SJCRH30 (cell line): ENCODE measurements at regions not wholly inside any gene's neighbourhood (a gene's known extent, or its start where the extent isn't known, plus 50 kb on each side); places are given as distances from the start of the nearest gene placed in this dataset.
A peak's percentile ranks its signal among the peaks of the same experiment; 100 is the strongest.

Experiments used
- DNase-seq, 2 experiments: peaks; one replicate each; pipeline ENCODE4 v3.0.0-alpha.2; 2015 to 2020
- H3K27ac ChIP-seq: fragments of 250-450 bp; sonication (Bioruptor Pico); 2 replicates; pipeline ENCODE4 v1.5.1; 2020; ENCODE audit warnings: mild to moderate bottlenecking, moderate library complexity
- H3K27me3 ChIP-seq: fragments of 250-450 bp; sonication (Bioruptor Pico); 2 replicates; pipeline ENCODE4 v1.5.1; 2020; ENCODE audit warnings: mild to moderate bottlenecking, moderate library complexity
- H3K36me3 ChIP-seq: fragments of 250-450 bp; sonication (Bioruptor Pico); 2 replicates; pipeline ENCODE4 v1.5.1; 2020; ENCODE audit warnings: mild to moderate bottlenecking, moderate library complexity
- H3K4me1 ChIP-seq: fragments of 250-450 bp; sonication (Bioruptor Pico); 2 replicates; pipeline ENCODE4 v1.5.1; 2020; ENCODE audit warnings: mild to moderate bottlenecking, moderate library complexity
- H3K4me3 ChIP-seq: fragments of 250-450 bp; sonication (Bioruptor Pico); 2 replicates; pipeline ENCODE4 v1.5.1; 2020; ENCODE audit warnings: mild to moderate bottlenecking, moderate library complexity
- H3K9me3 ChIP-seq: fragments of 250-450 bp; sonication (Bioruptor Pico); replicated peaks from 2 replicates; pipeline ENCODE4 v1.5.1; 2020; ENCODE audit warnings: mild to moderate bottlenecking, moderate library complexity

DNA sequence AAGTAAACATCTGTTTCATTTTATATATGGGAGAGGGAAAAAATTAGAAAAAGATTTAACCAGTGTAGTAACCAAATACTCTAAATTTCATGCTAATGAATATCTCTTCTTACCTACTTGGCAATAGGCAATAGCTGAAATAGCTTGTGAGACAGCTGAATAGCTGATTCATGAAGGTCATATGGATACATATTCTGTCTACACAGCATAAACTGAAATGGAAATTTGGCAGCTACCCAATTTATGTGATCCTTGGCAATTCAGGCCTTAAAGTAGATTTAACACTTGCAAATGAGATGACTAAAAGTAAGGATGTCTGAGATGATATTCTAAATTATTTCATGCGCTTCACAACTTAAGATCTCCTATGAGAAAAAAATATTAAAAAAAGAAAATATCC is 261.2 kb upstream of the SEMA3A start:
- H3K4me1 ChIP-seq = peaks cover 4% of the 10 kb centered on the region
- no peak overlapping the region for H3K27ac ChIP-seq
- peak; percentile 20 to 68 for DNase-seq
- H3K36me3 ChIP-seq = no peaks in the 10 kb centered on the region
- H3K4me3 ChIP-seq = no peak overlapping the region
- no peaks in the 10 kb centered on the region for H3K27me3 ChIP-seq
- H3K9me3 ChIP-seq = no peaks in the 10 kb centered on the region

GRCh38 chr7:84454174-84454959 is 259.8 kb upstream of the SEMA3A start:
- Histone ChIP-seq H3K4me3 (no peak overlapping the region), H3K27ac (no peak overlapping the region), H3K36me3 (no peaks in the 10 kb centered on the region), H3K9me3 (no peaks in the 10 kb centered on the region), H3K27me3 (no peaks in the 10 kb centered on the region), H3K4me1 (peaks cover 4% of the 10 kb centered on the region)
- DNase-seq = no peak

DNA sequence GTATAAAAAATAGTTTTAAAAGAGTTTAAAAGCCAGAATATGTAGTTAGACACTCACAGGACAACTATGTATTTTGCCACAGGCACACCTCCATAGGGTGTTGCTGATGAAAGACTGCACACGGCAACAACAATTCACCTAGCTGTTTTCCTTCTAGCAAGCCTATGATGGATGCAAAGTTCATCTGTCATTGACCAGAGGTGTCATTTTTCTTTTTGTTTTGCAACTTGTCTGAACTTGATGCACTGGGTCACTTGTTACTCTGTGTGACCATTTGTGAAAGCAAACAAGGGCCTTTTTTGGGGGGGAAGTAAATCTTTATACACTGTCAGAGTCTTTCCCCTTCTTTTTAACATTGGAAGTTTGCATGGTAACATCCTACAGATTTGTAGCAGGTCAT is 258.0 kb upstream of the SEMA3A start:
- Histone ChIP-seq H3K27ac (no peak overlapping the region), H3K9me3 (no peaks in the 10 kb centered on the region), H3K36me3 (no peaks in the 10 kb centered on the region), H3K4me3 (no peak overlapping the region), H3K27me3 (no peaks in the 10 kb centered on the region), H3K4me1 (peaks cover 4% of the 10 kb centered on the region)
- DNase-seq = no peak

- no peaks in the 10 kb centered on the region for H3K9me3 ChIP-seq
- H3K4me1 ChIP-seq = peaks cover 4% of the 10 kb centered on the region
- no peak overlapping the region for H3K27ac ChIP-seq
- H3K4me3 ChIP-seq = no peak overlapping the region
- no peaks in the 10 kb centered on the region for H3K27me3 ChIP-seq
- no peak for DNase-seq
- no peaks in the 10 kb centered on the region for H3K36me3 ChIP-seq
Measured at GRCh38 chr7:84450772-84451171, 256.2 kb upstream of the SEMA3A start.

GRCh38 chr7:84447636-84448293 is 253.2 kb upstream of the SEMA3A start:
- DNase-seq = no peak
- no peaks in the 10 kb centered on the region for H3K36me3 ChIP-seq

DNA sequence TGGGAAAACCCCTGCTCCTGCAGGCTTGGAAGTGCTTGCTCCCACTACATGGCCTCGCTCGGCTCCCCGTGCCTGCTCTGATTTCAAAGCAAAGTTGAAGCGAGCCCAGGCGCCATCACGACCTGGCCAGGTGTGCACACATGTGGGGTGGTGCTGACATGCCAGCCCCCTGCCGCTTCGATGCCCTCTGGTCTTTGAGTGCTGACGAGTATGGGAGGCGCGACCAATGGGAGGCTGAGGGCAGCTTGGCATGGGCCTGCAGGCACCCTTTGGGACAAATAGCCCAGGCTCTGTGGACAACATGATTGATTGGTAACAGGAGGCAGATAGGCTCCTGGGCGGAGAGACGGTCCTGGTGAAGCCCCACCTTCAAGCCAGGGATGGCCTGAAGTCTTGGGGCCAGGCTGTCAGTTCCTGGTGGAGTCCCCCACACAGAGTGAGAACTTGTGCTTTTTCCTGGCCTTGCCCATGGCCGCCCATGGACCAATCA is 252.4 kb upstream of the SEMA3A start:
- Histone ChIP-seq H3K27me3 (no peaks in the 10 kb centered on the region), H3K4me1 (no peaks in the 10 kb centered on the region), H3K4me3 (no peak overlapping the region), H3K9me3 (no peaks in the 10 kb centered on the region), H3K27ac (no peak overlapping the region), H3K36me3 (no peaks in the 10 kb centered on the region)
- peak; percentile 12 to 21 for DNase-seq

More at GRCh38 chr7:84447636-84448293, 253.2 kb upstream of the SEMA3A start:
- H3K4me1 ChIP-seq = no peaks in the 10 kb centered on the region
- no peak overlapping the region for H3K4me3 ChIP-seq
- H3K9me3 ChIP-seq = no peaks in the 10 kb centered on the region
- no peaks in the 10 kb centered on the region for H3K27me3 ChIP-seq
- no peak overlapping the region for H3K27ac ChIP-seq

GRCh38 chr7:84425702-84426259 is 231.2 kb upstream of the SEMA3A start:
- no peak for DNase-seq
- Histone ChIP-seq H3K4me3 (no peak overlapping the region), H3K27ac (no peak overlapping the region), H3K27me3 (no peaks in the 10 kb centered on the region), H3K9me3 (no peaks in the 10 kb centered on the region), H3K4me1 (no peaks in the 10 kb centered on the region), H3K36me3 (no peaks in the 10 kb centered on the region)

GRCh38 chr7:84422790-84423189 is 228.2 kb upstream of the SEMA3A start:
- H3K9me3 ChIP-seq = peaks cover 7% of the 10 kb centered on the region; the same call in 1 of the 2 replicates
- H3K27ac ChIP-seq = no peak overlapping the region
- H3K4me3 ChIP-seq = no peak overlapping the region
- no peaks in the 10 kb centered on the region for H3K4me1 ChIP-seq
- H3K36me3 ChIP-seq = no peaks in the 10 kb centered on the region
- DNase-seq = no peak
- no peaks in the 10 kb centered on the region for H3K27me3 ChIP-seq

DNA sequence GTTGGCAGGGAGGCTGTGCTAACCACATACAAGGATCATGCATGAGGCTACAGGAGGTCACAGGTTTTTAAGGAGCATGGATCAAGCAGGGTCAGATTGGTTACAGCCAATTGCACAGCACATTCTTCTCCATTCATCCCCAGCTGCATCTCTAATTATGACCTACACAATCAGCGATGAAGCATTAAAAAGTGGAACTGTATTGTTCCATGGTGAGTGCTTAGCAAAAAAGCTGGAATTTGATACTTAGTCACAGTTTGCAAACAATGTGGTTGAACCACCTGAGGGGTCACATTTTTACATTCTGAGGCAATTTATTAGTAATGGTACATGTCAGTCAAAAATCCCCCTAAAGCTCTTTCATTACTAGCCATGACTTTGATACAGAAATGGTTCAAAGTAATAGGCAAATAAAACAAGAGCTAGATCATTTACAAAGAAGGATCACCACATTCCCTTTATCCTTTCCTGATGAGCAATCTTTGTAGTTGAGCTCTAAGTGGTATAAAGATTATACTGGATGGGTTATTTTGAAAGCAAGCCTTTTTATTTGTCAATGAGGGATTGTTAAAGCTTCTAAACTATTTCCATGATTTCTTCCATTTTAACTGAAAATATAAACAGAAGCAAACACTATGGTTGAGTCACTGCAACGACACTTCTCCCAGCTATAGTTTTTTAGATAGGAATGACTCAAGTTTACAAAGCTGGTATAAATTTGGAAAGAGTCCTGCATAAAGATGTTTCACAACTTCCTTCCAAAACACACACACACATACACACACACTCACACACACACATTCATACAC is 217.8 kb upstream of the SEMA3A start:
- H3K36me3 ChIP-seq = no peaks in the 10 kb centered on the region; the same call in 1 of the 2 replicates
- H3K4me1 ChIP-seq = peaks cover 16% of the 10 kb centered on the region
- no peaks in the 10 kb centered on the region for H3K27me3 ChIP-seq
- H3K4me3 ChIP-seq = no peak overlapping the region
- DNase-seq = peak; percentile 56 to 71
- H3K27ac ChIP-seq = peak overlapping the region; percentile 47; the same call in 1 of the 2 replicates
- H3K9me3 ChIP-seq = peaks cover 8% of the 10 kb centered on the region; the same call in 1 of the 2 replicates

DNA sequence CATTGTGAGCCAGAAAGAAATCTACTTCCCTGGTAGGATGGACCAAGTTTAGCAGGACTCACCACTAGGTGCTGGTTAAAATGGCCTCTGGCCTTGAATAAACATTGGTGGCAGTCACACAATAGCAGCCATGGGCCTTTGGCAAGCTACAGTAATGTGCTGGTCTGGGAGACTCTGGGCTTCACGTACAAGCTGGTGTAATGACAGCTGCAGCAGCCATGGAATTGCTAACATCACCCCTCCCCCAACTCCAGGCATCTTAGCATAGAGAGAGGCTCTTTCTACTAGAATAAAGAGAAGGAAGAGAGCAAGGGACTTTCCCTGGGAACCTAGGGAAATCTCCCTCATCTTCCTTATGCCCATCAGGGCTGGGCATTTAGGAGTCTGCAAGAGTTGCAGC is 205.1 kb upstream of the SEMA3A start:
- H3K36me3 ChIP-seq = no peaks in the 10 kb centered on the region
- peaks cover 8% of the 10 kb centered on the region for H3K9me3 ChIP-seq
- peak; percentile 58 to 68 for DNase-seq
- H3K27ac ChIP-seq = no peak overlapping the region
- H3K4me1 ChIP-seq = peaks cover 6% of the 10 kb centered on the region; the same call in 1 of the 2 replicates
- no peaks in the 10 kb centered on the region for H3K27me3 ChIP-seq
- no peak overlapping the region for H3K4me3 ChIP-seq

DNA sequence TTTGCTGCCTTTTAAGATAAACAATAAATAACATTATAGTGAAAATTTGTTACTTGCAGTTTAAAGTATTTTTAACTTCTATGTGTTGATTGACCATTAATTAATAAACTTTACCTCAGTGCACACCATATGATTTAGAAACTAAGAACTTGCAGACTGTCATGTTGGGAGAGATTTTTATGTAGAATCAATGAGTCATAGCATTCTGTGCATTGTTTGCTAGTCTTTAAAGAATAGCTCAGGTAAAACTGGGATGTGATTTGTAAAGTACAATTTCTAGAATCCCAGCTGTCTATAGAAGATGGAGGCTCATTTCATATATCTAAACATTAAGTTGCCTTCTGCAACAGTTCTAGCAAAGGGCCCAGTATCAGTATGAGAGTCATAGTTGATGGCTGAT is 199.6 kb upstream of the SEMA3A start:
- H3K27me3 ChIP-seq = no peaks in the 10 kb centered on the region
- no peak overlapping the region for H3K27ac ChIP-seq
- H3K36me3 ChIP-seq = no peaks in the 10 kb centered on the region
- DNase-seq = no peak
- no peak overlapping the region for H3K4me3 ChIP-seq
- no peaks in the 10 kb centered on the region for H3K4me1 ChIP-seq
- no peaks in the 10 kb centered on the region for H3K9me3 ChIP-seq

DNA sequence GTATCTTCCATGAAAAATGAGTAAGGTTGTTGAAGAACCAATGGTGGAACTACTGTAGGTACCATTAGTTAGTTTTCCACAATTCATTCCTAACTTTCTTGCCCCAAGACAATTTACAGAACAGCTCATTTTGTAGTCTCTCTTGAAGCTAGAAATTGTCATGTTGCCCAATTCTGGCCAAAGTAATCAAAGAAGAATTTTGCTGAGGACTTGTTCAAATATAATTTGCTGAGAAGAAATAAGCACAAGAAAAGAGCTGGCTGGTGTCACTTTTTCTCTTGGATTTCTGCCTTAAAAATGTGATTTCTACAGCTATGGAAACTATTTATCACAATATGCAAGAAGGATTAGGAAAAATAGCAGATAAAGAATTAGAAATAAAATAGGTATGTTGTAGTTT is 199.2 kb upstream of the SEMA3A start:
- no peaks in the 10 kb centered on the region for H3K4me1 ChIP-seq
- no peaks in the 10 kb centered on the region for H3K27me3 ChIP-seq
- no peaks in the 10 kb centered on the region for H3K36me3 ChIP-seq
- no peak overlapping the region for H3K4me3 ChIP-seq
- no peak for DNase-seq
- H3K27ac ChIP-seq = no peak overlapping the region
- no peaks in the 10 kb centered on the region for H3K9me3 ChIP-seq

DNA sequence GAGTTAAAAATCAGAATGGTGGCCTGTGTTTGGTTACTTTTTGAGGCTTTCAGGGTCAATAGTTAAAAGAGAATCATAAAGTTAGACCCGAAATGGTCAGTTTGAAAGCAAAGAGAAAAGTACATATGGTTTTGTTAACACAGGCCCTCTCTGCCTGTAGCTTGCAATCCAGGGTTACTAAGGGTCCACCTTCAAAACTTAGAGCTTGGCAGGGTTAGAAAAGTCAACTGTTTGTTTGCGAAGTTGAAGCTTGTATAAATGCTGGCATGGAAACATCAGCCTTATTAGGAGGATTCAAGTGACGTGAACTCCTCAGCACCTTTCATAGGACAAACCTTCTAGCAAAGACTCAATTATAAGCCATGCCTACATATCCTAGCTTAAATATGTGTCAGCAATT is 196.3 kb upstream of the SEMA3A start:
- H3K4me3 ChIP-seq = no peak overlapping the region

DNA sequence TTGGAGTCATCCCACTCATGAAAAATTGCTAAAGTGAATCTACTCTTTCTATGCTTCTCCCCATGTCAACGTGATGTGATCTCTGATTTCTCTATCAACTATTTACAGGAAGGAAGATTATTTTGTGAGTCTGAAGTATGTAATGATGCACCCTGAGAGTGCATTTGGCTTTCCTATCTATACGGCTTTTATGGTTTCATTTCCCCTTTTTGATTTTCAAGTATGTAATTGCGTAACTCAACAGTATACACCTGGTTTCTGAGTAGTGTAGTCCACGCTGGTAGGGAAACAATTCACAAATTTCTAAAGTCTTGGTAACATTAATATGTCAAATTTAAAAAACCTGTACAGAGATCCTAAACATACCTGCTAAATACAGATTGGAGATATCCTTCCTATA is 194.7 kb upstream of the SEMA3A start:
- Histone ChIP-seq H3K27me3 (no peaks in the 10 kb centered on the region), H3K27ac (no peak overlapping the region), H3K36me3 (no peaks in the 10 kb centered on the region), H3K4me3 (no peak overlapping the region), H3K4me1 (no peaks in the 10 kb centered on the region), H3K9me3 (no peaks in the 10 kb centered on the region)
- DNase-seq = no peak

More for the DNA sequence above, 196.3 kb upstream of the SEMA3A start:
- no peak for DNase-seq
- no peaks in the 10 kb centered on the region for H3K9me3 ChIP-seq
- H3K4me1 ChIP-seq = no peaks in the 10 kb centered on the region
- H3K36me3 ChIP-seq = no peaks in the 10 kb centered on the region
- no peaks in the 10 kb centered on the region for H3K27me3 ChIP-seq
- H3K27ac ChIP-seq = no peak overlapping the region
